Small intestine (tissue), 7 donors: ENCODE measurements at regions not wholly inside any gene's neighbourhood (a gene's known extent, or its start where the extent isn't known, plus 50 kb on each side); places are given as distances from the start of the nearest gene placed in this dataset.

Experiments
- DNase-seq, 2 donors: peaks; one replicate each; pipeline versions ENCODE4 v3.0.0 to v3.0.0-alpha.2; 2013
- FAIRE-seq: peaks from 2 replicates; lab custom pipeline; 2012; peaks lifted over from hg19 to GRCh38; lab: Jason Lieb, UNC
- H3K27ac ChIP-seq, 3 donors: one replicate each; pipeline ENCODE4 v1.5.1; 2013; ENCODE audit warnings: low read length in 2 of 3, mild to moderate bottlenecking in 2 of 3, control low read depth in 1 of 3, inconsistent platforms in 1 of 3, low read depth in 1 of 3, moderate library complexity in 1 of 3
- H3K27me3 ChIP-seq, 3 donors: one replicate each; pipeline ENCODE4 v1.6.1; 2013; ENCODE audit warnings: low read length in 3 of 3, inconsistent platforms in 1 of 3; ENCODE audit not compliant: control insufficient read depth in 3 of 3, insufficient read depth in 3 of 3
- H3K36me3 ChIP-seq, 3 donors: one replicate each; pipeline ENCODE4 v1.6.1; 2013; ENCODE audit warnings: low read length in 3 of 3, inconsistent platforms in 1 of 3, low read depth in 1 of 3, mild to moderate bottlenecking in 1 of 3, moderate library complexity in 1 of 3; ENCODE audit not compliant: control insufficient read depth in 3 of 3, insufficient read depth in 2 of 3
- H3K4me1 ChIP-seq, 3 donors: one replicate each; pipeline ENCODE4 v1.6.1; 2013; ENCODE audit warnings: low read length in 2 of 3, inconsistent platforms in 1 of 3, low read depth in 1 of 3, mild to moderate bottlenecking in 1 of 3, moderate library complexity in 1 of 3; ENCODE audit not compliant: control insufficient read depth in 3 of 3, insufficient read depth in 2 of 3
- H3K4me3 ChIP-seq, 3 donors: one replicate each; pipeline ENCODE4 v1.5.1; 2013; ENCODE audit warnings: low read length in 3 of 3, control low read depth in 1 of 3, inconsistent platforms in 1 of 3, low read depth in 1 of 3, mild to moderate bottlenecking in 1 of 3, moderate library complexity in 1 of 3
- H3K9me3 ChIP-seq, 2 donors: one replicate each; pipeline ENCODE4 v1.6.1; 2013; ENCODE audit warnings: low read depth in 1 of 2, low read length in 1 of 2; ENCODE audit not compliant: control insufficient read depth in 2 of 2, insufficient read depth in 1 of 2
- WGBS, 3 donors: extraction: QIAGEN DNeasy Blood & Tissue Kit; methylation state at CpG; one replicate each; pipeline ENCODE4 v1.1.7; 2013; 5-methylcytosine and 5-hydroxymethylcytosine counted together
- donor health status: healthy with polysubstance abuse.
- donor health status: control.
- donor health status: control.
- donor health status: Bipolar disorder and iron deficiency.
- donor health status: healthy.

GRCh38 chr16:73390491-73390890, 342.6 kb upstream of the ZFHX3 start:
- no peak for FAIRE-seq
- Histone ChIP-seq H3K36me3 (no peaks in the 10 kb centered on the region), H3K4me3 (no peak overlapping the region), H3K9me3 (no peaks in the 10 kb centered on the region), H3K27ac (no peak overlapping the region), H3K4me1 (peaks cover 0 to 1% (median 0%) of the 10 kb centered on the region in 3 donors), H3K27me3 (no peaks in the 10 kb centered on the region)
- no peak for DNase-seq
- 95 to 97% (median 96%) methylated on average over 5 of the region's 5 CpGs for WGBS, 3 donors

GRCh38 chr16:73389085-73389484, 341.2 kb upstream of the ZFHX3 start:
- FAIRE-seq (no peak), DNase-seq (no peak)
- Histone ChIP-seq H3K9me3 (no peaks in the 10 kb centered on the region), H3K4me1 (peaks cover 0 to 13% (median 0%) of the 10 kb centered on the region in 3 donors), H3K36me3 (no peaks in the 10 kb centered on the region), H3K4me3 (no peak overlapping the region), H3K27me3 (no peaks in the 10 kb centered on the region), H3K27ac (no peak overlapping the region)
- 61 to 72% (median 64%) methylated on average over 6 of the region's 6 CpGs for WGBS, 3 donors

- Histone ChIP-seq H3K27ac (no peak overlapping the region), H3K4me3 (no peak overlapping the region), H3K9me3 (no peaks in the 10 kb centered on the region), H3K36me3 (no peaks in the 10 kb centered on the region), H3K4me1 (peaks cover 0 to 14% (median 0%) of the 10 kb centered on the region in 3 donors), H3K27me3 (no peaks in the 10 kb centered on the region)
- DNase-seq (no peak), FAIRE-seq (no peak)
- WGBS, 3 donors: 90 to 95% (median 95%) methylated on average over 3 of the region's 3 CpGs
Observed at GRCh38 chr16:73387979-73388378, 340.1 kb upstream of the ZFHX3 start.

- WGBS, 3 donors: 74 to 87% (median 86%) methylated on average over 5 of the region's 5 CpGs
- FAIRE-seq (no peak), DNase-seq (peak in 1 of 2 donors; percentile 62)
- H3K4me3 ChIP-seq: no peak overlapping the region
- no peak overlapping the region for H3K27ac ChIP-seq
- H3K9me3 ChIP-seq: no peaks in the 10 kb centered on the region
- no peaks in the 10 kb centered on the region for H3K36me3 ChIP-seq
- H3K27me3 ChIP-seq: no peaks in the 10 kb centered on the region
- H3K4me1 ChIP-seq: peaks cover 0 to 14% (median 0%) of the 10 kb centered on the region in 3 donors
Observed at GRCh38 chr16:73385696-73386095, 337.8 kb upstream of the ZFHX3 start.

- 78 to 89% (median 80%) methylated on average over 5 of the region's 5 CpGs for WGBS, 3 donors
- Histone ChIP-seq H3K36me3 (no peaks in the 10 kb centered on the region), H3K9me3 (no peaks in the 10 kb centered on the region), H3K4me1 (peaks cover 0 to 14% (median 0%) of the 10 kb centered on the region in 3 donors), H3K27me3 (no peaks in the 10 kb centered on the region), H3K4me3 (no peak overlapping the region), H3K27ac (peak overlapping the region in 1 of 3 donors; percentile 67)
- DNase-seq (peak in 1 of 2 donors; percentile 49), FAIRE-seq (no peak)
Observed at GRCh38 chr16:73384506-73385089, 336.7 kb upstream of the ZFHX3 start.

- Histone ChIP-seq H3K36me3 (no peaks in the 10 kb centered on the region), H3K4me3 (no peak overlapping the region), H3K27ac (peak overlapping the region in 1 of 3 donors; percentile 67), H3K4me1 (peaks cover 0 to 14% (median 0%) of the 10 kb centered on the region in 3 donors), H3K9me3 (no peaks in the 10 kb centered on the region), H3K27me3 (peaks cover 0 to 2% (median 0%) of the 10 kb centered on the region in 3 donors)
- WGBS, 3 donors: 51 to 63% (median 58%) methylated on average over 3 of the region's 3 CpGs
- no peak for DNase-seq
- FAIRE-seq: no peak
Observed at GRCh38 chr16:73383988-73384365, 336.0 kb upstream of the ZFHX3 start.

GRCh38 chr16:73383195-73383987, 335.5 kb upstream of the ZFHX3 start:
- Histone ChIP-seq H3K9me3 (no peaks in the 10 kb centered on the region), H3K36me3 (no peaks in the 10 kb centered on the region), H3K27ac (peak overlapping the region in 1 of 3 donors; percentile 67), H3K4me1 (peaks cover 0 to 20% (median 0%) of the 10 kb centered on the region in 3 donors), H3K4me3 (no peak overlapping the region), H3K27me3 (peaks cover 0 to 2% (median 0%) of the 10 kb centered on the region in 3 donors)
- DNase-seq: no peak
- WGBS, 3 donors: 86 to 91% (median 86%) methylated on average over 21 of the region's 21 CpGs
- FAIRE-seq: no peak

GRCh38 chr16:73378471-73378870, 330.5 kb upstream of the ZFHX3 start:
- FAIRE-seq: no peak
- no peaks in the 10 kb centered on the region for H3K9me3 ChIP-seq
- peak in 1 of 2 donors; percentile 56 for DNase-seq
- H3K4me3 ChIP-seq: no peak overlapping the region
- peaks cover 0 to 11% (median 0%) of the 10 kb centered on the region in 3 donors for H3K4me1 ChIP-seq
- no peaks in the 10 kb centered on the region for H3K36me3 ChIP-seq
- H3K27ac ChIP-seq: peak overlapping the region in 1 of 3 donors; percentile 36
- peaks cover 0 to 4% (median 0%) of the 10 kb centered on the region in 3 donors for H3K27me3 ChIP-seq
- WGBS, 3 donors: 36 to 65% (median 50%) methylated on average over 4 of the region's 4 CpGs
